Fibroblast of the aortic adventitia (primary cell): ENCODE measurements at regions not wholly inside any gene's neighbourhood (a gene's known extent, or its start where the extent isn't known, plus 50 kb on each side); places are given as distances from the start of the nearest gene placed in this dataset.

Experiments used
- DNase-seq: peaks from one replicate; pipeline ENCODE4 v3.0.0-alpha.2; 2010; ENCODE audit warnings: low read depth
- H3K4me3 ChIP-seq: 2 replicates; pipeline ENCODE4 v1.5.1; 2011; ENCODE audit warnings: low read depth, mild to moderate bottlenecking, control low read depth, low read length, moderate library complexity
- TF ChIP-seq, protein P1 (sequence below): IDR thresholded peaks from 2 replicates; pipeline ENCODE4 v1.5.1; 2011; ENCODE audit warnings: mild to moderate bottlenecking, low read length, control low read depth, inconsistent platforms; ENCODE audit not compliant: insufficient read depth

DNA sequence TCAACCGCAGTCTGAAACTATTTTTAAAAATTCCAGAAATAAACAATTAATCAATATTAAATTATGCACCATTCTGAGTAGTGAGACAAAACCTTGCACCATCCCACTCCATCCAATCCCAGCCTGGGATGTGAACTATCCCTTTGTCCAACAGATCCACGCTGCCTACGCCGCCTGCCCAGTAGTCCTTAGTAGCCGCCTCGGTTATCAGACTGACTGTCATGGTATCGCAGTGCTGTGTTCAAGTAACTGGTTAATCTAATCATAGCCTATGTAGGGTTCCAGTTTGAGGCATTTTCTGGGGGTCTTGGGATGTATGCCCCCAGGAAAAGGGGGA is 437.7 kb downstream of the HS3ST3B1 start:
- no peak overlapping the region for H3K4me3 ChIP-seq
- DNase-seq: no peak
- TF ChIP-seq, protein P1, sequence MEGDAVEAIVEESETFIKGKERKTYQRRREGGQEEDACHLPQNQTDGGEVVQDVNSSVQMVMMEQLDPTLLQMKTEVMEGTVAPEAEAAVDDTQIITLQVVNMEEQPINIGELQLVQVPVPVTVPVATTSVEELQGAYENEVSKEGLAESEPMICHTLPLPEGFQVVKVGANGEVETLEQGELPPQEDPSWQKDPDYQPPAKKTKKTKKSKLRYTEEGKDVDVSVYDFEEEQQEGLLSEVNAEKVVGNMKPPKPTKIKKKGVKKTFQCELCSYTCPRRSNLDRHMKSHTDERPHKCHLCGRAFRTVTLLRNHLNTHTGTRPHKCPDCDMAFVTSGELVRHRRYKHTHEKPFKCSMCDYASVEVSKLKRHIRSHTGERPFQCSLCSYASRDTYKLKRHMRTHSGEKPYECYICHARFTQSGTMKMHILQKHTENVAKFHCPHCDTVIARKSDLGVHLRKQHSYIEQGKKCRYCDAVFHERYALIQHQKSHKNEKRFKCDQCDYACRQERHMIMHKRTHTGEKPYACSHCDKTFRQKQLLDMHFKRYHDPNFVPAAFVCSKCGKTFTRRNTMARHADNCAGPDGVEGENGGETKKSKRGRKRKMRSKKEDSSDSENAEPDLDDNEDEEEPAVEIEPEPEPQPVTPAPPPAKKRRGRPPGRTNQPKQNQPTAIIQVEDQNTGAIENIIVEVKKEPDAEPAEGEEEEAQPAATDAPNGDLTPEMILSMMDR: no peak

DNA sequence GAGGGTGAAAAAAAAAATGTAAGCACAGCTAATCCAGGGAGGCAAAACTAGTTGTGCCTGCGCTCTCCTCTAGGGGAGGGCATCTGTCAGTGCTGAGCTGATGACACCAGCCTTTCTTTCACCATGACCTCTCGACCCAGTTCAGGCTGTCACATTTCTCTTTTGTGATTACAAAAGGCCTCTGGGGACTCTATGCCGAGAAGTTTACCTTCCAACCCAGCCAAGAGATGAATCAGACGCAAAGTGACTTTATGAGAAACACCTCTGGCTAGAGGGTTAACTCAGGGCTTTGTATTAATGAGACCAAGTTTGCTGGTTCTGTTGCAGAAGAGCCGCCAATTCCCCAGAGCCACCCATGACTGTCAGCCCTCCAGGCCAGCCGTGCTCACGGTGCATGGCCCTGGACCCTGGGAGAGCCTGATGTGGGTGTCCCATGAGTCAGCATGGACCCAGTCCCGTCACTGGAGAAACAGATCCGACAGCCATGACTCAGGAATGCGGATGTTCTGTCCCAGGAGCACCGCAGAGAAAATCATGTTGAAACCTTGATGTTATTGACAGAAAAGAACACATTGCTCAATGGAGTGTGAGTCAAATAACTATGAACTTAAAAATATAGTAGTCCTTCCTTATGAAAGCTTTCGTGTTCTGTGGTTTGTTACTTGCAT is 437.2 kb downstream of the HS3ST3B1 start:
- TF ChIP-seq, protein P1: peak; percentile 54
- peak overlapping the region; percentile 5 for H3K4me3 ChIP-seq

DNA sequence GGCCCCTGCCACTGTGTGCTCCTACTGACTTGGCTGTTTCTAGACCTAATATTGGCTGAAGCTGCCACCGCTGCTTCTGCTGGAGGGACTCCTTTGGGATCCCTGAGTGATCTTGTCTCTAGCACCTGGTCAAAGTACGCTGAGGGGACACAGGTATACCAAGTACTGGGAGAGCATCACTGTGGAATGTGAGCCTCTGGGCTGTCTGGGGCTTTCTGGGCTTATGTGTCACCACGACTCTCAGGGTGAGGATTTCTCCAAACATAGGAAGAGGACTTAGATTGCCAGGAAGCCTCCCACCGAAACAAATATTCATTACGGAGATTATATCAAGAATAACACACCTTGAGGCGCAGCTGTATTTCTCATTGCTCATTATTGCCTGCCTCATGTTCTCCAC is 435.8 kb downstream of the HS3ST3B1 start:
- DNase-seq: no peak
- no peak overlapping the region for H3K4me3 ChIP-seq
- TF ChIP-seq, protein P1: no peak

More for the DNA sequence above, 437.2 kb downstream of the HS3ST3B1 start:
- peak; percentile 93 for DNase-seq

DNA sequence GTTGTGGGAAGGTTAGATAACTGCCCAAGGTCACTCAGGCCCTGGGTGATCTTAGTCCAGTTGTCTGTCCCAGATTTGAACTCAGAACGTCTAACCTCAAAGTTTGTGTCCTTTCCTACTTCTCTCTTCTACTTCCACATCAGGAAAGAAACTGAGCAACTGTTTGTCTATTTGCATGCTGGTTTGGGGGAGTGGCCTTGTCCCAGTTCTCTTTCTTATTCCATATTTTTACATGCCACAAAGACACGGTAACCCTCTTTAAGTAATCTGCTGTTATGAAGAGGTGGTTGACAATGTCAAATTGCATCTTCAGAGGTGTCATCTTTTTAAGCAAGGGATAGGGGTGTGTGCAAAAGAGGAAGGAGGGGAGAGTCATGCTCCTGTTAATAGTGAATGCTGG is 432.5 kb downstream of the HS3ST3B1 start:
- H3K4me3 ChIP-seq: no peak overlapping the region
- TF ChIP-seq, protein P1: no peak
- no peak for DNase-seq

DNA sequence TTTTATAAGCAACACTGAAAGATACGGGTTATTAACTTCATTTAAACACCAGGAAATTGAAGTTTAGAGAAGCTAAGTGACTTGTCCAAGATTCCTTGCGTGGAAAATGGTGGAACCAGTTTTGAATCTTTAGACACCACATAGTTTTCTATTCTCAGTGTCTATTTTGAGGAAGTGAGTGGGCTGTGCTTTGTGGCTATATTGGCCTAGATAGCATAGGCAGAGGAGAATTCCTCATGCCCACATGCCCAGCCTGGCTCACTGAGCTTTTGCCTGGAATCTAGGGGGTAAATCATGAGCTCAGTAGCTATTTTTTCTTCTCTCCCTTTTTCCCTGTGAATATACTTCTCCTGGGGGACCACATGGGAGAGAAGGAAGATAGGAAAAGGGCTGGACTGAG is 431.3 kb downstream of the HS3ST3B1 start:
- TF ChIP-seq, protein P1: no peak
- H3K4me3 ChIP-seq: no peak overlapping the region
- DNase-seq: no peak

DNA sequence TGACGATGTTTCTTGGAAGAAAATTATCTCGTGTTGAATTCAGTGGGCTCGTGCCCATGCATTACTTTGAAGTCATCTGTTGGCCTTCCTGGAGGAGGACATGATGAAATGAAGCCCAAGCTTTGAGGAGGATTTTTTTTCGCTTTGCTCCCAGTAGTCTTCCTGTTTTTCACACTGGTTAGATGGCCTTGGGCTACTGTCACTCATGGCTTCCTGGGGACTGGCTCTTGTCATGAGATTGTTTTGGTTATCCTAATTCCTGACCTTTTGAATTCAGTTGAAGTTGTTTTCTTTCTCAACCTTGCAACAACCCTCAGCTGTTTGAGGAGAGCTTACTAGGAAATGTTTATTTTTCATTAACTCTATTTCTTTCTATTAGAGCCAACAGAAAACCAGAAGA is 430.7 kb downstream of the HS3ST3B1 start:
- H3K4me3 ChIP-seq: no peak overlapping the region
- DNase-seq: no peak
- TF ChIP-seq, protein P1: no peak

DNA sequence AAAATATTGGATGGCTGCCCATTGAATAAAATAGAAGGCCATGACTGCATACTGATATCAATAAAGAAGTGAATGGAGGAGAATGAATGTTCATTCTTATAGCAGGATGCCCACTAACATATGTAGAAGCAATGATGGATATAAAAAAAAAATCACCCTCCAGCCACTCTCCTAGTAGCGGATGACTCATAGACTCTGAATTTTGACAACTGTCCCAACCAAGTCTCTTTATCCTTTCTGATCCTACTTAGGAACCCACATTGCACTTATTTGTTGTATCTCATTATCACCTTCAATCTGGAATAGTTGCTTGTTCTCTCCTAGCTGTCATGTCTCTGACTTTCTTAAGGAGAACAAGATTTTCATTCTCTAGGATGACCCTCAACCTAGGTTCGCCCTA is 429.9 kb downstream of the HS3ST3B1 start:
- DNase-seq: no peak
- no peak overlapping the region for H3K4me3 ChIP-seq
- TF ChIP-seq, protein P1: no peak
